ENCODE measurements at regions not wholly inside any gene's neighbourhood (a gene's known extent, or its start where the extent isn't known, plus 50 kb on each side); places are given as distances from the start of the nearest gene placed in this dataset.

DNA sequence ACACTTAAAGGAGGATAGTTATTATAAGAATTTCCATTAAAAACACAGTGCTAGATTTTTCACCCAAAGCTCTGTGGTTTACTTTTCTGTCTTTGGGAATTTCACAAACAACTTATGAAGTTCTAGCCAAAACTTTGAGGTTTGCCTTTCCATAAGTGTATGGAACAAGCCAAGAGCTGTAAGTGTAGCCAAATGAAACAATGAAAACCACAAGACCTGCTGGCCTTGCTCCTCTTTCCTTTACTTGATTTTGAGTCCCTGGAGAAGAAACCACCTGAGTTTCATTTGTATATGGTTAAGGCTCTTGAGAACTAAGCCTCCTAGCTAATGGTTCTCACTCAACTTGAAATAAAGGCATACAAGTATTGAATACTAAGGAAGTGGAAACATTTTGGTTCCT, 365.3 kb upstream of the EPHA3 start:
- TF ChIP-seq POLR2A (IDR thresholded peaks at IDR 0.05; ENCODE audit: low read depth, low read length) (no peak), MXI1 (IDR thresholded peaks at IDR 0.05; ENCODE audit: borderline replicate concordance, low read depth, low read length) (no peak), MAFK (IDR thresholded peaks at IDR 0.05; ENCODE audit: low read depth, low read length) (no peak), CEBPB (IDR thresholded peaks at IDR 0.05; ENCODE audit: low read depth, low read length) (no peak), SMC3 (IDR thresholded peaks at IDR 0.05; ENCODE audit: low read depth, low read length) (no peak)
- TF ChIP-seq, protein P1, sequence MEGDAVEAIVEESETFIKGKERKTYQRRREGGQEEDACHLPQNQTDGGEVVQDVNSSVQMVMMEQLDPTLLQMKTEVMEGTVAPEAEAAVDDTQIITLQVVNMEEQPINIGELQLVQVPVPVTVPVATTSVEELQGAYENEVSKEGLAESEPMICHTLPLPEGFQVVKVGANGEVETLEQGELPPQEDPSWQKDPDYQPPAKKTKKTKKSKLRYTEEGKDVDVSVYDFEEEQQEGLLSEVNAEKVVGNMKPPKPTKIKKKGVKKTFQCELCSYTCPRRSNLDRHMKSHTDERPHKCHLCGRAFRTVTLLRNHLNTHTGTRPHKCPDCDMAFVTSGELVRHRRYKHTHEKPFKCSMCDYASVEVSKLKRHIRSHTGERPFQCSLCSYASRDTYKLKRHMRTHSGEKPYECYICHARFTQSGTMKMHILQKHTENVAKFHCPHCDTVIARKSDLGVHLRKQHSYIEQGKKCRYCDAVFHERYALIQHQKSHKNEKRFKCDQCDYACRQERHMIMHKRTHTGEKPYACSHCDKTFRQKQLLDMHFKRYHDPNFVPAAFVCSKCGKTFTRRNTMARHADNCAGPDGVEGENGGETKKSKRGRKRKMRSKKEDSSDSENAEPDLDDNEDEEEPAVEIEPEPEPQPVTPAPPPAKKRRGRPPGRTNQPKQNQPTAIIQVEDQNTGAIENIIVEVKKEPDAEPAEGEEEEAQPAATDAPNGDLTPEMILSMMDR (conservative IDR thresholded peaks at IDR 0.05; ENCODE audit: low read depth, low read length), result no peak

Data from IMR-90 (cell line).